Spinal cord (tissue), 9 donors: ENCODE measurements at regions not wholly inside any gene's neighbourhood (a gene's known extent, or its start where the extent isn't known, plus 50 kb on each side); places are given as distances from the start of the nearest gene placed in this dataset.
"Not testable (repeated sequence)": the region's sequence is repeated elsewhere in the genome, so short reads cannot be mapped to it uniquely, and the experiment has no call there.

Source experiments
- DNase-seq, 6 donors: peaks; one replicate each; pipeline versions ENCODE4 v3.0.0 to v3.0.0-alpha.2; 2013 to 2015; ENCODE audit warnings: low spot score in 6 of 6, low read depth in 4 of 6
- H3K27ac ChIP-seq: one replicate; pipeline ENCODE4 v1.5.1; 2013; ENCODE audit warnings: low read depth, low read length, control low read depth
- H3K27me3 ChIP-seq: one replicate; pipeline ENCODE4 v1.6.1; 2013; ENCODE audit warnings: low read length; ENCODE audit not compliant: control insufficient read depth, insufficient read depth
- H3K36me3 ChIP-seq: one replicate; pipeline ENCODE4 v1.6.1; 2013; ENCODE audit warnings: low read length; ENCODE audit not compliant: control insufficient read depth, insufficient read depth
- H3K4me1 ChIP-seq: one replicate; pipeline ENCODE4 v1.6.1; 2013; ENCODE audit warnings: low read length; ENCODE audit not compliant: control insufficient read depth, insufficient read depth
- H3K4me3 ChIP-seq: one replicate; pipeline ENCODE4 v1.5.1; 2013; ENCODE audit warnings: low read depth, low read length, control low read depth
- H3K9me3 ChIP-seq: one replicate; pipeline ENCODE4 v1.6.1; 2013; ENCODE audit warnings: low read length; ENCODE audit not compliant: control insufficient read depth, insufficient read depth
- WGBS: methylation state at CpG from one replicate; pipeline ENCODE4 v1.1.5; 2013; ENCODE audit warnings: missing lambda C conversion rate; ENCODE audit not compliant: insufficient coverage; 5-methylcytosine and 5-hydroxymethylcytosine counted together
- donor health status: healthy.

DNA sequence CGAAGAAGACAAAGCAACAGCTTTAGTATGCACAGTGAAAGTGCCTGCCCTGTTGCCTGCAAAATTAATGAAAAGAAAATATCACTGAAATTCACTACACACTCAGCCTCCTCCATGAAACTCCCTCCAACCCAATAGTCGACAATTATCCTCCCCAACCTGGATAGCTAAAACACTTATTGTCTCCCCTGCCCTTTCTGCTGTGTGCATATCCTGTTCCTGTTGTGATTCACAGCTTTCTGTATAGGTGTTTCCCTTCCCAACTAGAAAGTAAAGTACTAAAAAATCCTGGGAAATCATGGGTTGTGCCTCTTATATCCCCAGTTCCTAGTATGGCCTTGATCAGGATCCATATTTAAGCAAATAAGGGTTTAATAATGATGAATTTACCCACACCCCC is 412.1 kb downstream of the LTN1 start:
- H3K27me3 ChIP-seq, result no peaks in the 10 kb centered on the region
- no peak overlapping the region for H3K4me3 ChIP-seq
- no peaks in the 10 kb centered on the region for H3K4me1 ChIP-seq
- no CpG with 5 or more reads among the region's 2 CpGs for WGBS
- no peaks in the 10 kb centered on the region for H3K36me3 ChIP-seq
- no peak for DNase-seq
- no peaks in the 10 kb centered on the region for H3K9me3 ChIP-seq
- no peak overlapping the region for H3K27ac ChIP-seq

DNA sequence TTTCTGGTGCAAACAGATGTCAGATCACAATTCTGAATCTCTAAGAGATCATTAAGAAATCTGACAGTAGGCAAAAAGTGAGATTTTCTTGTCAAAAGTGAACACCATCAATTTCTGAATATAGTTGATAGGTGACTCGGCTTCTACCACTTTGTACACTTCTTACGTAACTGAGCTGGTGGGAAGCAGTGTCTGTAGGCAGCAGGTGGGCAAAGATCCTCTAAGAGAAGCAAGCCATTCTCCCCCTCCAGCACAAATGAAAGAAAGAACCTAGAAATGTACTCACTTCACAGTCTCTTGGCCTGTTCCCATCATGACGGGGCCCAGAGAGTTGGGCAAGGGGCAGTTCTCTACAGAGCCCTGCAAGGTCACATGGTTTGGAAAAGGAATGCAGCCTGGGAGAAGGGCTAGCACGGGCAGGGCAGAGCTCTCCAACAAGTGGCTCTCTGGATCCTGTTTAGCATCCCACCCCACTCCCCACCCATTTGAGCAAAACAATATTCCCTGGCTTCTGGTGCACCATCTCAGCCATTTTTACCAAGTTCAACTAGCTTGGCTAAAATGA is 412.6 kb downstream of the LTN1 start:
- no peaks in the 10 kb centered on the region for H3K9me3 ChIP-seq
- no peak overlapping the region for H3K27ac ChIP-seq
- DNase-seq, result no peak
- no peaks in the 10 kb centered on the region for H3K36me3 ChIP-seq
- no peaks in the 10 kb centered on the region for H3K27me3 ChIP-seq
- WGBS, result 40% methylated on average over 2 of the region's 4 CpGs
- H3K4me1 ChIP-seq, result no peaks in the 10 kb centered on the region
- no peak overlapping the region for H3K4me3 ChIP-seq

DNA sequence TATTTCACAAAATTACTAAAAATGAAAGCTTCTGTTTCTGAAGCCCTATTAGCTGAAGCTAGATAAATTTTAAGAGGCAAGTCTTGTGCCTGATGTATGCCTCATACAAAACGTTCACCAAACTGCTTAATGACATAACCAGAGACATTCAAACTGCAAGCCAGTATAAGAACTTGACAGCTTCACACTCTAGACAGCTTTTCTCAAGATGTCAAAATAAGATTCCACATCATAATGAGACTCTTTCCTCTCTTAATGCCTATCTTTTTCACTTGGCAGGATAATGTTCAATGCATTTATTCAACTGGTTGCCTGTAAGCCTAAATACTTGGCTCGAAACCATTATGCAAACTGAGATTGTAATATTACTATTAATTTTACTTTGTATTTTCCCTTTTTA is 424.0 kb downstream of the LTN1 start:
- H3K27me3 ChIP-seq, result no peaks in the 10 kb centered on the region
- no peak overlapping the region for H3K27ac ChIP-seq
- DNase-seq, result no peak
- H3K4me1 ChIP-seq, result no peaks in the 10 kb centered on the region
- H3K36me3 ChIP-seq, result no peaks in the 10 kb centered on the region
- H3K4me3 ChIP-seq, result no peak overlapping the region
- 50% methylated on average over 1 of the region's 2 CpGs for WGBS
- no peaks in the 10 kb centered on the region for H3K9me3 ChIP-seq

DNA sequence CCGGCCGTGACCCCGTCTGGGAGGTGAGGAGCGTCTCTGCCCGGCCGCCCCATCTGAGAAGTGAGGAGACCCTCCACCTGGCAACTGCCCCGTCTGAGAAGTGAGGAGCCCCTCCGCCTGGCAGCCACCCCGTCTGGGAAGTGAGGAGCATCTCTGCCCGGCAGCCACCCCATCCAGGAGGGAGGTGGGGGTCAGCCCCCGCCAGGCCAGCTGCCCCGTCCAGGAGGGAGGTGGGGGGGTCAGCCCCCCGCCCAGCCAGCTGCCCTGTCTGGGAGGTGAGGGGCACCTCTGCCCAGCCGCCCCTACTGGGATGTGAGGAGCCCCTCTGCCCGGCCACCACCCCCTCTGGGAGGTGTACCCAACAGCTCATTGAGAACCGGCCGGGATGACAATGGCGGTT is 428.7 kb downstream of the LTN1 start:
- not testable (repeated sequence) for H3K9me3 ChIP-seq, H3K4me1 ChIP-seq, H3K4me3 ChIP-seq, H3K27ac ChIP-seq, H3K36me3 ChIP-seq, DNase-seq, H3K27me3 ChIP-seq
- WGBS, result 92% methylated on average over 2 of the region's 18 CpGs

DNA sequence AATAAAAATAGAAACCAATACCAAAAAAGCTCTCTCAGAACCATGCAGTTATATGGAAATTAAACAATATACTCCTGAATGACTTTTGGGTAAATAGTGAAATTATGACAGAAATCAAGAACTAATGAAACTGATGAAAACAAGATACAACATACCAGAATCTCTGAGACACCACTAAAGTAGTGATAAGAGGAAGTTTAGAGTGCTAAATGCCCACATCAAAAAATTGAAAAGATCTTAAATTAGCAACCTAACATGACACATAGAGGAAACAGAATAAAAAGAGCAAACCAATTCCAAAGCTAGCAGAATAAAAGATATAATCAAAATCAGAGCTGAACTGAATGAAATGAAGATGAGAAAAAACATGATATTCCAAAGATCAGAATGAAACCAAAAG is 430.9 kb downstream of the LTN1 start:
- no peaks in the 10 kb centered on the region for H3K36me3 ChIP-seq
- H3K27ac ChIP-seq, result no peak overlapping the region
- DNase-seq, result no peak
- H3K27me3 ChIP-seq, result no peaks in the 10 kb centered on the region
- no peaks in the 10 kb centered on the region for H3K4me1 ChIP-seq
- peaks cover 2% of the 10 kb centered on the region for H3K9me3 ChIP-seq
- H3K4me3 ChIP-seq, result no peak overlapping the region

DNA sequence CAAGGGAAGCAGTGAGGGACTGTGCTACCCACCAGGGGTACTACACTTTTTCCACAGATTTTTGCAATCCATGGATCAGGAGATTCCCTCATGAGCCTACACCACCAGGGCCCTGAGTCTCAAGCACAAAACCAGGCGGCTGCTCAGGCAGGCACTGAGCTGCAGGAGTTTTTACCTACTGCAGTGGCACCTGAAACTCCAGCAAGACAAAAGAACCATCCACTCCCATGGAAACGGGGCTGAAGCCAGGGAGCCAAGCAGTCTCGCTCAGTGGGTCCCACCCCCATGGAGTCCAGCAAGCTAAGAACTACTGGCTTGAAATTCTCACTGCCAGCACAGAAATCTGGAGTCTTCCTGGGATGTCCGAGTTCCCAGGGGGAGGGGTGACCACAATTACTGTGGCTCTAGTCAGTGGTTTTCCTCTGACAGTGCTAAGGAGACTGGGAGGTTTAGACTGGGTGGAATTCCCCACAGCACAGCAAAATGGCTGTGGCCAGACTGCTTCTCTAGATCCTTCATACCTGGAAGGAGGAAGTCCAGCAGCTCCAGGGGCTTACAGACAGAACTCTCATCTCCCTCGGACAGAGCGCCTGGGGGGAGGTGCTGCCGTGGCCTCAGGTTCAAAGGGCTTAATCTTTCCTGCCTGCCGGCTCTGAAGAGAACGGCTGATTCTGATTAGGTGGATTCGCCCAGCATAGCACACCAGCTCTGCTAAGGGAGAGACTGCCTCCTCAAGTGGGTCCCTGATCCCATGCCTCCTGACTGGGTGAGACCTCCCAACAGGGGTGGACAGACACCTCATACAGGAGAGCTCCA is 437.8 kb downstream of the LTN1 start:
- no peak overlapping the region for H3K4me3 ChIP-seq
- no peak for DNase-seq
- peaks cover 2% of the 10 kb centered on the region for H3K9me3 ChIP-seq
- 86% methylated on average over 10 of the region's 10 CpGs for WGBS
- H3K4me1 ChIP-seq, result no peaks in the 10 kb centered on the region
- H3K27ac ChIP-seq, result no peak overlapping the region
- no peaks in the 10 kb centered on the region for H3K36me3 ChIP-seq
- no peaks in the 10 kb centered on the region for H3K27me3 ChIP-seq

DNA sequence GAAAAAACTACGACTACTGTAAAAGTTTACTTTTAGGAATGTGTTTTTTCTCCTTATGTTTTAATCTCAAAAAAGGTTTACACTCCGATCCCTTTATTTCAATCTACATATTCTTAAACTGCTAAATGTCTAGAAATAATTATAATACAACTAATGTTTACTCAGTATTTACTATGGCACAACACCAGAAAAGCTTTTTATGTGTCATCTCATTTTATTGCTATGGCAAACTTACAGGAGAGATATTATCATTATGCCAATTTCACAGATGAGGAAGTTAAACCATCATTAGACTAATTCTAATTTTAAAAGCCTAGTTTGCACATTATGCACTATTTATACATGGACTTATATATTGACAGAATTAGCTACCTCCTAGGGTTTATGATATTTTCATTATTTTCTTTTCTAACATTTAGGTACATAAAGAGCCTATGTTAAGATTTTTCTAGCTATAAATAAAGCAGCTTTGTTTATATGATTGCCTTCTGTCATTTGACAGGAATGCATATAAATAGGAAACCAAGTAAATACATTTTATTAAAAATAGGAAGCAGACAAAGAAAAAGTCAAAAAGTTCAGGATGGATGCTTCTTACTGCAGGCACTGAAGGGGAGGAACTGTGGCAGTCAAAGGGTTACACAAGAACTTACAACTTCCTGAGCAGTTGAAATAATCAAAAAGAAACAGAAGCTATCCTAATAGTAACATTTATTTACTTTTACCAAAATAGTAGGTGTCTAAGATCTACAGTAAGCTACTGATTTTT is 442.4 kb downstream of the LTN1 start:
- WGBS, result no CpG with 5 or more reads among the region's 2 CpGs
- Histone ChIP-seq H3K4me3 (no peak overlapping the region), H3K4me1 (no peaks in the 10 kb centered on the region), H3K27me3 (no peaks in the 10 kb centered on the region), H3K9me3 (no peaks in the 10 kb centered on the region), H3K36me3 (no peaks in the 10 kb centered on the region), H3K27ac (no peak overlapping the region)
- DNase-seq, result peak in 1 of 6 donors; percentile 10

DNA sequence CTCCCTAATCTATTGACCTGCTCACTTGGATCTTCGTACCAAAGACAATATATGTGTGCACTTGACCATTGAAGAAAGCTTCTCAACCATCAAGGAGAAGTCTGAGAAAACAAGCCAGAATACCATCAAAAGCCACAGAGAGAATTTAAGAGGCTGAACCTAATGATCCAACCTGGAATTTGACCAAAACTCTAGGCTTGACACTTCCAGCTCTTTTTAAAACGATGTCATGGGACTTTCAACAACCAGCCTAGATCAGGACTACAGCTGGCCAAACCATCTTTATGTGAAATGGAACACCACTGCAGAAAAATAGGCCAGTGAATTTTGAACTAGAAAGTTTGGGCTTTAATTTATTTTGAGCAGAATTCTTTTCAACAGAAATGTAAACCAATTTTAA is 444.4 kb downstream of the LTN1 start:
- Histone ChIP-seq H3K36me3 (no peaks in the 10 kb centered on the region), H3K9me3 (no peaks in the 10 kb centered on the region), H3K27me3 (no peaks in the 10 kb centered on the region), H3K27ac (no peak overlapping the region), H3K4me1 (no peaks in the 10 kb centered on the region), H3K4me3 (no peak overlapping the region)
- WGBS, result 83% methylated on average over 1 of the region's 2 CpGs
- no peak for DNase-seq

DNA sequence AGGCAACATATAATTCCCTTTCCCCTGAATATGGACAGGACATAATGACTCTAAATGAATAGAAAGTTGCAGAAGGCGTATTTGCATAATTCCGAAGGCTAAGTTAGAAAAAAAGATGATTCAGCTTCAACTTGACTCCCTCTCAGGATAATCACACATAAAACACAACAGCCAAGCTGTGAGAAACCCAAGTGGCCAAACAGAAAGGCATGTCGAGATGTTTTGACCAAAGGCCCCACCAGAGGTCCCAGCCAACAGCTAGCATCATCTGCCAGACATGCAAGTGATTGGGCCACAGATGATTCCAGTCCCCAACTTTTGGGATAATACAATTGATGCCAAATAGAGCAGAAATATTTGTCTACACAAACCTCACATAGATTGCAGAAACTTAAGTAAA is 444.9 kb downstream of the LTN1 start:
- WGBS, result 100% methylated on average over 1 of the region's 3 CpGs
- Histone ChIP-seq H3K27me3 (no peaks in the 10 kb centered on the region), H3K9me3 (no peaks in the 10 kb centered on the region), H3K27ac (no peak overlapping the region), H3K36me3 (no peaks in the 10 kb centered on the region), H3K4me3 (no peak overlapping the region), H3K4me1 (no peaks in the 10 kb centered on the region)
- no peak for DNase-seq

DNA sequence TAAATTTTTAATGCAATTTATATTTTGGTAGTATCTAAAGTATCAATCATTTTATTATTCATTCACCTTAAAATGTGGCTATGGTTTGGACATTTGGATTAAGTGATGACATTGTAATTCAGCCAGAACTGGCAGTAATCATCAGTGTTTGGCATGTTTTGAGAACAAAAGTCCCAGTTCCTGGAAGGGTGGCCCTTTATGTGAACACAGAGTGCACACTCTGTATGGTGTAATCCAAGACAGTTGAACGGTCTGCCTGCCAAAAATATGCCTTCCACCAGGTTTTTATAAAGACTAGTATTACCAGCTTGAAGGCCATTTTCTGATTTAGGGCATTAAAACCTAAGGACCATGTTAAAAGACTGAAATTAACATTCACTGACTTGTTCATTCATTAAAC is 448.7 kb downstream of the LTN1 start:
- no peaks in the 10 kb centered on the region for H3K36me3 ChIP-seq
- DNase-seq, result no peak
- 60% methylated on average over 1 of the region's 1 CpG for WGBS
- H3K4me1 ChIP-seq, result no peaks in the 10 kb centered on the region
- no peak overlapping the region for H3K4me3 ChIP-seq
- H3K9me3 ChIP-seq, result no peaks in the 10 kb centered on the region
- no peak overlapping the region for H3K27ac ChIP-seq
- H3K27me3 ChIP-seq, result no peaks in the 10 kb centered on the region
